Fibroblast of the aortic adventitia (primary cell): ENCODE measurements at regions not wholly inside any gene's neighbourhood (a gene's known extent, or its start where the extent isn't known, plus 50 kb on each side); places are given as distances from the start of the nearest gene placed in this dataset. TPM values are rescaled to one million over a fixed set of nuclear protein-coding genes. Genes with fewer than 3 reads are reported as not detected.

Experiments
- DNase-seq: peaks from one replicate; pipeline ENCODE4 v3.0.0-alpha.2; 2010; ENCODE audit warnings: low read depth
- H3K4me3 ChIP-seq: 2 replicates; pipeline ENCODE4 v1.5.1; 2011; ENCODE audit warnings: low read depth, mild to moderate bottlenecking, control low read depth, low read length, moderate library complexity
- small RNA-seq: library from RNA; depleted of rRNA; stranded (forward); fragments of <200 nt; gene quantifications from one replicate; pipeline ENCODE3, GENCODE V24; 2012
- TF ChIP-seq, protein P1 (sequence below): IDR thresholded peaks from 2 replicates; pipeline ENCODE4 v1.5.1; 2011; ENCODE audit warnings: mild to moderate bottlenecking, low read length, control low read depth, inconsistent platforms; ENCODE audit not compliant: insufficient read depth

DNA sequence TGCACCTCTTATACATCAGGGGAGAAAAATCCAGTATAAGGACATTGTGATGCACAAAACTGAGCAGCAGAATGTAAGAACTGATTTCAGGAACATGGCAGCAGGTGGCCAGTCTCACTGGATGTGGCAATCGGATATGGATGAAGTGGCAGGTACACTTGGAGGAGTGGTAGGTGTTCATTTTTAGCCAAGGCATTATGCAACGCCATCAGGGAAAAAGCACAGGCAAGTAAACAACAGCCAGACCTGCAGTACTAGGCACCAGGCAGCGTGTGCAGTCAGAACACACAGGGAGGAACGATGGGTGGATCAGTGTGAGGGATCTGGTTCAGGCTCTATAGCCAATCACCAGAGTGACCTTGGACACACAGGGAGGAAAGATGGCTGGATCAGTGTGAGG, 77.4 kb upstream of the GCFC2 start:
- no peak overlapping the region for H3K4me3 ChIP-seq
- DNase-seq = no peak
- TF ChIP-seq, protein P1, sequence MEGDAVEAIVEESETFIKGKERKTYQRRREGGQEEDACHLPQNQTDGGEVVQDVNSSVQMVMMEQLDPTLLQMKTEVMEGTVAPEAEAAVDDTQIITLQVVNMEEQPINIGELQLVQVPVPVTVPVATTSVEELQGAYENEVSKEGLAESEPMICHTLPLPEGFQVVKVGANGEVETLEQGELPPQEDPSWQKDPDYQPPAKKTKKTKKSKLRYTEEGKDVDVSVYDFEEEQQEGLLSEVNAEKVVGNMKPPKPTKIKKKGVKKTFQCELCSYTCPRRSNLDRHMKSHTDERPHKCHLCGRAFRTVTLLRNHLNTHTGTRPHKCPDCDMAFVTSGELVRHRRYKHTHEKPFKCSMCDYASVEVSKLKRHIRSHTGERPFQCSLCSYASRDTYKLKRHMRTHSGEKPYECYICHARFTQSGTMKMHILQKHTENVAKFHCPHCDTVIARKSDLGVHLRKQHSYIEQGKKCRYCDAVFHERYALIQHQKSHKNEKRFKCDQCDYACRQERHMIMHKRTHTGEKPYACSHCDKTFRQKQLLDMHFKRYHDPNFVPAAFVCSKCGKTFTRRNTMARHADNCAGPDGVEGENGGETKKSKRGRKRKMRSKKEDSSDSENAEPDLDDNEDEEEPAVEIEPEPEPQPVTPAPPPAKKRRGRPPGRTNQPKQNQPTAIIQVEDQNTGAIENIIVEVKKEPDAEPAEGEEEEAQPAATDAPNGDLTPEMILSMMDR = no peak

DNA sequence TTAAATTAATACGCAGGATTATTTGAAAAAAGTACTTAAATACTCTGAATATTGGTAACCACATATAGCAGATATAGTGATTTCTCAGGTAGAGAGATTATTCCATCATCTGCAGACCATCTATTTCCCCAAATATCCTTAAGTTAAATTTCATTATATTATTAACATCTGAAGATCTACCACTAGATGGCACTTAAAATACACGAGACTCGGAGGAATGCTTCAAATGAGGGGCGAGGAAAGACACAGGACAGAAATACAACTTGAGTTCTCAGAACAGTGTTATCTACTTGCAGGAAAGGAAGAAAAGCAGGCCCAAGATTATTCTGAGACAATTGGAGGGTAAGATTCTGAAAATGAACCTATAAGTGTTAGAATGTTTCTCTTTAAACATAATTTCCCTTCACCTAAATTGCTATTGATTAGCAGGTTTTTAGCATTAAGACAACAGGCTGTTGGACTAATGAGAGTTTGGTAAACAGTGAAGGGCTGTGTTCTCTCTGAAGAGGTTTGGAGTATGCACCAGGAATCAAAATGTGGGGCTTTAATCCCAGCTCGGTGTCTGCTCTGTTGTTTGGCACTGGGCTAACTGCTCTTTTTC, 76.9 kb upstream of the GCFC2 start:
- peak; percentile 32 for DNase-seq
- TF ChIP-seq, protein P1 = peak; percentile 52
- no peak overlapping the region for H3K4me3 ChIP-seq

DNA sequence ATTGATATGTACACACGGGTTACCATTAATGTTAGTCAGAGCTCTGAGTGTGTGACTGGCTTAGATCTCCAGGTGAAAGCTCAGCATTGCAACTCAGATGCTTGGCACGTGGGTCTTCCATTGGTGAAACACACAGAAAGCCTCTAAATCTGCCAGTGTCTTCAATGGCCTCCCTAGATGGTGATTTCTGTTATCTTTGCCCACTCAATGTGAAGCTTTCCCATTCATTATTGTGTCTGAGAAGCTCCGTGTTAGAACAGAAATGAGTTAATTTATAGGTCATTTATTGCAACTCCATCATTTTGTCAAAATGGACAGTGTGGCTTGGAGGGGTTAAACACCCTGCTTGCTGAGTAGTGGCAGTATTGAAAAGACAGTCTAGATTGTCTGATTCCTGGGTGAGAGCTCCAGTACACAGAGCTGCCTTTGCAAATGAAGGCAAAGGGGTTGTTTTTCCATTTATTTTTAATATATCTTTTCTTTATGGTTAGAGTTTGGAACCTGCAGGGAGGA, 64.7 kb upstream of the GCFC2 start:
- no peak for DNase-seq
- H3K4me3 ChIP-seq = no peak overlapping the region
- TF ChIP-seq, protein P1 = no peak

DNA sequence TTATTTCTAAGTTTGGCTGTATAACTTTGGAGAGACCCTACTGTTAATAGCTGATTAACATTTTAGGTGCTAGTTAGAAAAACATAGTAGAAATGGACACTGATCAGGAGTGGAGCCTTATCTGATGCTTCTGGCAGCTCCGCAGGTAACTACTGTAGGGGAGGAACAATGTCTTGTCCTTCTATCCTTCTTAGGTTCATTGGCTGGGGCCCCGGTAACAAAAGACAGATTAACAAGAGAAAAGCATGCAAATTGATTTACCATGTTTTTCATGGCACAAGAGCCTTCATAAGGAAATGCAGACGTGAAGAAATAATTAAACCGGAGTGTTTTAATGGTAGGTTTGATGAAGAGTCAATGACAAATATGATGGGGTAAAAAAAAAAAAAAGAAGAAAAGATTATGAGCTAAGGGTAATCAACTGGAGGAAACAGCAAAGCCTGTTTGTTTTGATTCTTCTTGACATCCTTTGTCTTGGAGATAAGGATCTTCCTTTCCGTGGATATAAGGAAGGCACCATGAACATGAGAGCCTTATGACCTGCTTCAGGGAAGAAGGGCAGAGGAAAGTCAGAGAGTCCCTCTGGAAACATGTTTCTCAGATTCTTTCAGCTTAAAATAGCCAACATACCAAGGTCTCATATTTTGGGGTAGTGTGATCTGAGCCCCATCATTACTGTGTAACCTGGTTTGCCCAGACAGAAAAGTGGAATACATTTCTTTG, 62.4 kb upstream of the GCFC2 start:
- no peak for DNase-seq
- TF ChIP-seq, protein P1 = no peak
- H3K4me3 ChIP-seq = no peak overlapping the region

DNA sequence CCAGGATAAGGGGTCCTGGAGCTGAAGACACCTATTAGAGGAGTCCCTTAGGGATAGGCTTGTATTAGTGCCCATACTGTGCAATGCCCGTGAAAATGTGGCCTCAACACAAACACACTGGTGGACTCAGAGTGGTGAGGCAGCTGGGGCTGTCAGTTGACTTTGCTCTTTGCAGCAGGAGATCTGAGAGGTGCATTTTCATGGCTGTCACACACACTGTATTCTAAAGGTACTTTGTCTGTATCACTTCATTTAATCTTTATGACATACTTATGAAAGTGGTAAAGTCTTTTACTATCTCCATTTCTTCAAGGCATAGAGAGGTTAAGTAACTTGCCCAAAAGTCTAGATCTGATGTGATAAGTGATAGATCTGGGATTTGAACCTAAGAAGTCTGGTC, 55.1 kb upstream of the GCFC2 start:
- TF ChIP-seq, protein P1 = no peak
- H3K4me3 ChIP-seq = no peak overlapping the region
- DNase-seq = no peak

DNA sequence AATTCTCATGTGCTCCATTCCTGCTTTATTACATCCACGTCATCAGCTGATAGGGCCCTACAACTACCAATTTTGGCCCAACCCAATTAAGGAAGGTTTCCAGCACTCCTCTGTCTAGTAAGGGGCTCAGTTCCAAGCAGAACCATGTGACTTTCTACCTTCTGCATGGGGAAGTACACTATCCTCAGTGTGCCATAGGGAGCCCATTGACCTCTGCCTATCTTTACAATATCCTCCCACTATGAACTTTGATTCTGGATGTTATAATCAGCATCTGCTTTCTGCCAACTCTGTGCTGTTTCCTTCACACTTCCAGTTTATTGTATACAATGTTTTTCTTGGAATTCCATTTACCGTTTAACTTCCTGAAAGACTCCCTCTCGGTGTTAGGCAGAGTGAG, 53.9 kb upstream of the GCFC2 start:
- no peak for DNase-seq
- no peak overlapping the region for H3K4me3 ChIP-seq
- TF ChIP-seq, protein P1 = no peak

Small RNA genes lying in the stretch of these regions (small RNA-seq; reads per million reads assigned to genes)
- not detected for gene RN7SKP164
